ENCODE measurements at regions not wholly inside any gene's neighbourhood (a gene's known extent, or its start where the extent isn't known, plus 50 kb on each side); places are given as distances from the start of the nearest gene placed in this dataset.

GRCh38 chr6:25107218-25107617, 171.5 kb upstream of the RIPOR2 start:
- H4K20me1 ChIP-seq (ENCODE audit: control insufficient read depth, insufficient read depth) = no peaks in the 10 kb centered on the region
- no peaks in the 10 kb centered on the region for H3K9me3 ChIP-seq (replicated peaks; ENCODE audit: control insufficient read depth, insufficient read depth, low read length)
- ChIA-PET CTCF (no interaction called here), RAD21 (ENCODE audit: unreplicated experiment) (no interaction called here), POLR2A (interaction anchor here (0.6 kb wide), 1 partner anchor 139 kb away, joined by 4 read pairs; no protein-coding TSS in a partner anchor), SMC1A (ENCODE audit: uncharacterized antibody, unreplicated experiment) (interaction anchor here (1.4 kb wide), 1 partner anchor 32 kb away, joined by 3 read pairs; no protein-coding TSS in a partner anchor)
- TF ChIP-seq SMAD1 (IDR thresholded peaks at IDR 0.05; ENCODE audit: low read depth, partially characterized antibody) (no peak), CHD1 (IDR thresholded peaks at IDR 0.05; ENCODE audit: low read depth, low read length) (no peak), PKNOX1 (IDR thresholded peaks at IDR 0.05) (peak; percentile 17; the same call in 1 of the 2 replicates), EZH2 (IDR thresholded peaks at IDR 0.05; ENCODE audit: borderline replicate concordance, control insufficient read depth, low read depth, low read length) (no peak), IKZF1 (conservative IDR thresholded peaks at IDR 0.05) (no peak), POU2F2 (IDR thresholded peaks at IDR 0.05; ENCODE audit: borderline replicate concordance, low read depth, low read length) (peak; percentile 57; the same call in 1 of the 3 replicates), ZBED1 (IDR thresholded peaks at IDR 0.05; ENCODE audit: borderline replicate concordance) (no peak)
- DNase-seq (ENCODE audit: low read depth, low spot score) = no peak
- no peak for FAIRE-seq
- no peaks in the 10 kb centered on the region for H3K27me3 ChIP-seq (replicated peaks in 1 of 2; ENCODE audit: control insufficient read depth in 2 of 2, insufficient read depth in 2 of 2, low read length in 1 of 2)
- H3K79me2 ChIP-seq (ENCODE audit: control insufficient read depth, insufficient read depth, low read length) = no peaks in the 10 kb centered on the region
- peak; percentile 27 for ATAC-seq
- WGBS (ENCODE audit: insufficient coverage, insufficient replicate concordance, low lambda C conversion rate, missing lambda C conversion rate) = 77% methylated on average over 2 of the region's 2 CpGs
- H3K27ac ChIP-seq (ENCODE audit: control insufficient read depth, insufficient read depth) = no peak overlapping the region
- in situ Hi-C loops (cut with MboI) (no loop called here), intact Hi-C loops (cut with micrococcal nuclease; ENCODE audit: unreplicated experiment) (no loop called here)
- BruUV-seq (replicated peaks) = no TSS peak
- no peak overlapping the region for H3K4me3 ChIP-seq
- H3K4me2 ChIP-seq (ENCODE audit: control insufficient read depth, insufficient read depth) = 0 out of 2 replicates have a peak overlapping the region, but pooled peaks have one; percentile 8
- peaks cover 4 to 27% of the 10 kb centered on the region in 2 experiments for H3K36me3 ChIP-seq (ENCODE audit: control insufficient read depth in 2 of 2, insufficient read depth in 2 of 2, low read length in 1 of 2)
- H3K9ac ChIP-seq (ENCODE audit: control insufficient read depth, insufficient read depth, low read length) = no peak overlapping the region
- no peak overlapping the region for H2AFZ ChIP-seq (ENCODE audit: control insufficient read depth, low read depth, low read length)
- peaks cover 6% of the 10 kb centered on the region for H3K4me1 ChIP-seq (ENCODE audit: control insufficient read depth, insufficient read depth, low read length)

Measured in GM12878 (cell line).